CD4-positive, alpha-beta T cell treated with Interleukin-6 for 4 hours (primary cell): ENCODE measurements at regions not wholly inside any gene's neighbourhood (a gene's known extent, or its start where the extent isn't known, plus 50 kb on each side); places are given as distances from the start of the nearest gene placed in this dataset.
"Not testable (repeated sequence)": the region's sequence is repeated elsewhere in the genome, so short reads cannot be mapped to it uniquely, and the experiment has no call there.

ENCODE experiments used
- DNase-seq: peaks from one replicate; pipeline ENCODE4 v3.0.0-alpha.2; 2020; ENCODE audit warnings: mixed read lengths

DNA sequence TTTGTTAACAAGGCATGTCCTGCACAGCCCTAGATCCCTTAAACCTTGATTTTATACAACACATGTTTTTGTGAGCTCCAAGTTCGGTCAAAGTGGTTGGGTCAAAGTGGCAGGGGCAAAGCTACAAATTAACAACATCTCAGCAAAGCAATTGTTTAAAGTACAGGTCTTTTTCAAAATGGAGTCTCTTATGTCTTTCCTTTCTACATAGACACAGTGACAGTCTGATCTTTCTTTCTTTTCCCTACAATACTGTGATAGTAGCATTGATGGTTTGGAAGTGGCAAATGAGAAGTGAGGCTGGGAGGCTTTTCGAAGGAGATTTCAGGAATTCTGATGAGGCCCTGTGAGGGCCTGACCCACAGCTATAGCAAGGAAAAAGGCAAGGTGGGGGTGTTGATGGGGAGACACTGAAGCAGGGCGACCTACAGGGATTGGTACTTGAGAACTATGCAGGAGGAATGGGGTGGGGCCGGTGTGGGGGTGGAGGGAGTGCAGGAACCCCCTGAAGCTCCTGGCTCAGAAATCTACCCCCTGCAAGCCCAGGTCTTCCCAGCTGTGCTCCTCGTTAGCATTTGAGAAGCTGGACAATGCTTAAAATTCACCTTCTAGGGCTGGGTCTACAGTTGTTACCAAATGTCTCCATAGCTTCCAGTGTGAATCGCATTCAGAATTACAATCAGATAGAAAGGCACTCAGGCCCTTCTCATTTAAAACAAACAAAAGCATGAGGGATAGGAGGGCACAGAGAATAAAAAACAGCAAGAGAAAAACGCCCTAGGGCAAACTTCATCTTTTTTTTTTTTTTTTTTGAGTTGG is 102.6 kb upstream of the PPM1J start:
- no peak for DNase-seq

DNA sequence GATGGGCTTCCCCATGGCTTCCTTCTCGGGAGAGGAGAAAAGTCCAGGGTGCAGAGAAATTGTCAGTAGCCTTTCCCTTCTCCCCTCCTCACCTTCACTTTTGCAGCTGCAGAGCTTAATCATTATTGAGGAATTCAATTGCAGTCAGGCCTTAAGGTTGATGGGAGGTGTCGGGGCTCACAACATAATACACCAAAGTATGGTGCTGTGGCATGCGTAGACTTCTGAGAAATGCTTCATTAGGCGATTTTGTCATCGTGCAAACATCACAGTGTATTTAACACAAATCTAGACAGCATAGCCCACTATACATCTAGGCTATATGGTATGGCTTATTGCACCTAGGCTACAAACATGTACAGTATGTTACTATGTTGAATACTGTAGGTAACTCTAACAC is 100.2 kb upstream of the PPM1J start:
- DNase-seq: no peak

DNA sequence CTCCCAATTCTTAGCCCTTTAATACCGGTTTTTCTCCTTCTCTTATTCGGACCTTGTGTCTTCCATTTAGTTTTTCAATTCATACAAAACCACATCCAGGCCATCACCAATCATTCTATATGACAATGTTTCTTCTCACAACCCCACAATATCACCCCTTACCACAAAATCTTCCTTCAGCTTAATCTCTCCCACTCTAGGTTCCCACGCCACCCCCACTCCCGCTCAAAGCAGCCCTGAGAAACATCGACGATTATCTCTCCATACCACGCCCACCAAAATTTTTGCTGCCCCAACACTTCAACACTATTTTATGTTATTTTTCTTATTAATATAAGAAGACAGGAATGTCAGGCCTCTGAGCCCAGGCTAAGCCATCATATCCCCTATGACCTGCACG is 99.5 kb upstream of the PPM1J start:
- DNase-seq: not testable (repeated sequence)

DNA sequence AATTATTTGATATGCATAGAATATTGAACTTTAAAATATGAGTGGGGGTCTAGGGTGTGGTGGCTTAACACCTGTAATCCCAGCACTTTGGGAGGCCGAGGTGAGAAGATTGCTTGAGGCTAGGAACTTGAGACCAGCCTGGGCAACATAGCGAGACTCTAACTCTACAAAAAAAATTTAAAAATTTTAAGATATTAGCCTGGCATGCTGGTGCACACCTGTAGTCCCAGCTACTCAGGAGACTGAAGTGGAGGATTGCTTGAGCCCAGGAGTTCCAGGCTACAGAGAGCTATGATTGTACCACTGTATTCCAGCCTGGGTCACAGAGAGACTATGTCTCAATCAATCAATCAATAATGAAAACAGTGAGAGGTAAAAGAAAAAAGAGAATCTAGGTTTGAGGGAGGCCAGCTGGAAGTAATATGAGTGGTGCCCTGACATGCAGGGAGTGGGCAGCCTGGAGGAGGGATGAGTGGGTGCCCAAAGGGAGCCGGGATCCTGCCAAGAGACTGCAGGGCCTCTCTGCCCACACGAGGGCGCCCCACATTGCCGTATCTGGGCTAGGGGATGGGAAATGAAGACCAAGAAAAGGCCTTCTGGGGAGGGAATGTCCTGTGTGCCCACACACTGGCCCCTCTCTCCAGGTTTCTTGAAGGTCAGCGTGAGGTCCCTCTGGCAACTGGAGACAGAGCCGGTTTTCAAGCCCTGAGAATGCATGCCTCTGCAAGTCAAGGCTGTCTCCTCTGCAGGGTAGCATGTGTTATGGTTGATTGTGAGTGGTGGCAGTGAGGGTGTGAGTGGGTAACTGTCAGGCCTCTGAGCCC is 93.9 kb upstream of the PPM1J start:
- peak; percentile 66 for DNase-seq

DNA sequence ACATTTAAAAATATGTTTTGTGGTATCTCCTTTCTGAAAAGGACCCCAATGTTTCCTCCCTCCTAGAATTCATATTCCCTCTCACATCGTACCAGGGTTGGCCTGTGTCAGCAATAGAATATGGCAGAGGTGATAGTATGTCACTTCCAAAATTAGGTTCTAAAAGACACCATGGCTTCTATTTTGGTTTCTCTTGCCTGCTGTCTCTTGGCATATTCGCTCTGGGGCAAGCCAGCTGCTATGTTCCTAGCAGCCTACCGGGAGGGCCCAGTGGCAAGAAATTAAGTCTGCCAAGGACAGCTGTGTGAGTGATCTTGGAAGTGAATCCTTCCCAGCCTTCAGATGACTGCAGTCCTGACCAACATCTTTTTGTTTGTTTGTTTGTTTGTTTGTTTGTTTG is 92.9 kb upstream of the PPM1J start:
- no peak for DNase-seq

DNA sequence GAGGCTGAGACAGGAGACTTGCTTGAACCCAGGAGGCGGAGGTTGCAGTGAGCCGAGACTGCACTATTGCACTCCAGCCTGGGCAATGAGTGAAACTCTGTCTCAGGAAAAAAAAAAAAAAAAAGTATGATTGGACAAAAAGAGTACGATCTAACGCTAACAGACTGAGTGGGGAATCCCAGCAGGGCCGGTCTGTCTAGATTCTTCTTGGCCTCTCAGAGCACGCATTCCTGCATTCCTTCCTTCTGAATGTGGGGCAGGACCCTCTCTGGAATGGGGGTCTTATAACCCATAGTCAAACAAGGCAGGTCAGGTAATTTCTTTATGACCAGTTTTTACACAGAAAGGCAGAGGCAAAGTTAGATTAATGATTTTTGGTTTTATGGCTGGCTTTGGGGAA is 92.0 kb upstream of the PPM1J start:
- DNase-seq: no peak

DNA sequence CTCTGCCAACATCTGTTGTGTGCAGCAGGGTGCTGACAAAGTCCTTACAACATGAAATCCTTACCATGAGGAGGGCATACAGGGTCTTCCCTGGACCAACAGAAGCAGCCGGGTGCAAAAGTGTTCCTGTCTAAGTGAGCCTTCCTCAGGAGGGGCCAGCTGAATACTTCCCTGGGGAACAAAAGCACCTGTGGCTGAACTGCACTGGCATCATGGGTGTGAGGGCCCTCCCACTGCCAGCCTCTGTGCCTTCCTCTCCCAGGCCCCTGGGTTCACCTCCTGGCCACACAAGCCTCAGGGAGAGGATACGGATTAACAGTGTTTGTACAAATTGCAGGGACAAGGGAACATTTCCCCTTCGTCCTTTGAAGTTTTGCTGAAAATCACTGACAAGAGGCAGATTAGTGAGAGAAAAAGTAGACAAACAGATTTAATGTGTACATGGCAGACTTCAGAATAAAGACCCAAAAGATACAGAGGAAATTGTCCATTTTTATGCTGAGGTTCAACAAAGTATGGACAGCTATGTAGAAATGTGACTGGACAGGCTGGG is 91.0 kb upstream of the PPM1J start:
- no peak for DNase-seq

DNA sequence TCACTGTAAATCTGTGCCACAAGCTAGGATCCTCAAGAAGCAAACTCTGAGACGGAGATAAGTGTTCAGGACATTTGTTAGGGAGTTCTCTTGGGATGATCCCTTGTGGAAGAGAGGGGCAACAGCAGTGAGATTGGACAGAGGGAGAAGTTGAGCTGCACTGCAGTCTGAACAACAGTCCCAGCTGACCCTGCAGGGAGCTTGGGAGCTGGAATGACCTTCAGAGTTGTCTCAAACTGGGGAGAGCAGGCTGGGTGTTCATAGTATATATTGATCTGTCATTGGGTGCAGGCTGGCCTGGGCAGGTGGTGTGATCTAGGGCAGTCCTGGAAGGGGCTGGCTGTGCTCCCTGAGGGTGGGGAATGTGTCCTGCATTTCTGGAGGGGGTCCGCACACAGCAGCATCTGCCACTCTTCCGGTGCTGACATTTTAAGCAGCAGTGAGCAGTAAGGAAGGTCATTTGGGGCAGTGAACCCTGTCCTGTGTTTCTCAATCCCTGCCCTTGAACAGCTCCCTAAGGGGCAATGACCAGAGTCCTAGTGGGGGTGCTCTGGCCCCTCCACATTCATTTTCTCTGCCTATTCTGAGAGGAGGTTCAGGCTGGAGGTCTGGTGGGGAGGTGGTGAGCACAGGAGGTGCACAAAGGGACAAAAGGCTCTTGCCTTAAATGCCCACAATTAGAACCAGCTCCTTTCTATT is 90.2 kb upstream of the PPM1J start:
- no peak for DNase-seq

DNA sequence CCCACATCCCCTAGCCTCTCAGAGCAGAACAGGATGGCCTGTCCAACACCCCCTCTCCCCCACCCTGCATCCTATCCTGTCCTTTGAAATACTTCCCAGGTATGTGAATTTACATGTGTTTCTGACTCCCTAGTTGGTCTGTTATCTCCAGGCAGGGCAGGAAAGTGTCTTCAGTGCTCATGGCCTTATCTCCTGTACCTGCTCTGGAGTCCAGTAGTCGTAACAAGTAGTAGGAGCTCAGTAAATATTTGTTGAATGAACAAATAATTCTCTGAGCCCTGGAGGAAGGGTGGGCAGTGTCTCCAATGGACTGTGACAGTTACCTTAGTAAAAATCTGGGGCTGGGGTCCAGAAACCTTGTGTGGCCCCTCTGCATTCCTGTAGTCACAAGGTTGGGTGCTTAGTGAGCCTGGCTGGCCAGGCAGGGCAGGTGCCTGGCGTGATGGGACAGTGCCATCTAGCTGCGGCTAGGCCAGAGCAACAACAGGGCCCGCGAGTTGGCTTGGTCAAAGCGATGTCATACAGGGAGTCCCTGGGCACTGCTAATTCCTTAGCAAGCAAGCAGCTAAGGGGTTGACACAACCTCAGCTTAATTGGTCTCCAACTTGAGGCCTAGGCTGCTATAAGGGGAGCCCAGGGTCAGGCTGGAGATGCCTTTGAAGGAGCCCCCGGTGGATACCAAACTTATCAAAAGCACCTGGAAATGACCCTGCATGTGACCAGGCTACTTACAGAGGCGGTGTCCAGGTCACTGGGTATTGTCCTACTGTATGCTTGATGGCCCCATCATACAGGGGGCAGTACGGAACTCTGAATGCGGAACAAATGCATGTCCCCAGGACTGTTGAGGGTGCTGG is 89.0 kb upstream of the PPM1J start:
- DNase-seq: peak; percentile 44

DNA sequence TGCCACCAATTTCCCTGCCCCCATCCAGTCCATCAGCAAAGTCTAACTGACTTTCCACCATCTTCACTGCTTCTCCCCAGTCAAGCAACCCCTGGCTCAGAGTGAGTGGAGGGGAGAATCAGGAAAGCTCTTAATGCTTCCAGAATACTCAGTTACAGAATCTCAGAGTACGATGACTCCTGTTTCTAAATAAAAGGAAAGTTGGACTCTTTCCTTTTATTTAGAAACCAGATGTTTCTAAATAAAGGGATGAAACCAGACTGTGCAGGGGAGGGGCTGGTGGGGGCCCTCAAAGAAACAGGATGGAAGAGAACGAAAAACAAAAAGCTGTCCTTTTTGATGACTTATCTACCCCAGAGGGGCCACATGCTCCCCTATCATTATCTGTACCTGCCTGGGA is 85.2 kb upstream of the PPM1J start:
- no peak for DNase-seq

DNA sequence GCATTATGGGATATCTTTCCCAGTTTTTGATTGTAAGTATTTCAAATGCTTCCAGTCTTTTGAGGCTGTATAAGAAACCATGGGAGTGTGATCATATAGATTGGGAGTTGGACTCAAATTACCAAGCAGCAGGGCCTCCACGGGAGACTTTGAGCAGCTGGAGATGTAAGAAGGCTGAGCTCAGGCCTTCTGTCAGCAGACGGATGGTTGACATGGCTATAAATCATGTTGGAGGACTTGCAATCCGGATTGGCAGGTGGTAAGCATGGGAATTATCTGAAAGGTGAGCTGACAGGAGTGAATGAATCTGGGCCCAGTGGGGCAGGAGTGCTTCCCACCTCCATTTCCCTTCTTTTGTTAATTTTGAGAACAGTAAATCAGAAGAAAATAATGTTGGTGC is 83.2 kb upstream of the PPM1J start:
- no peak for DNase-seq

DNA sequence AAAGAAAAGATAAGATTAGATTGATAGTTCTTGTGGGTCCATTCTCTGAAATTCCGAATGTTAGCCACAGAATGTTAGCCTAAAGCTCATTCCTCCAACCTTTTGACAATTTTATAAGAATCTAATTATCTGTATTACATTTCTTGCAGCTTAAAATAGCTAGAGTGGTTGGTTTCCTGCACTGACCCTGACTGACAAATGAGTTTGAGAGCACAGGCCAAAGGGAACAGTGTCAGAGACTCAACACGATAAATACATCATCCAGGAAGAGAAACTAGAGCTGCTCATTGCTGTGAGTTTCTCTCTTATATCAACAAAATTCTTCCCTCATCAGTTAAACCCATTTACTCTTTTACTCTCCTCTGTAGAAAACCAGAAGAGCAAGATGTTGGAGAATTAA is 82.1 kb upstream of the PPM1J start:
- DNase-seq: no peak

DNA sequence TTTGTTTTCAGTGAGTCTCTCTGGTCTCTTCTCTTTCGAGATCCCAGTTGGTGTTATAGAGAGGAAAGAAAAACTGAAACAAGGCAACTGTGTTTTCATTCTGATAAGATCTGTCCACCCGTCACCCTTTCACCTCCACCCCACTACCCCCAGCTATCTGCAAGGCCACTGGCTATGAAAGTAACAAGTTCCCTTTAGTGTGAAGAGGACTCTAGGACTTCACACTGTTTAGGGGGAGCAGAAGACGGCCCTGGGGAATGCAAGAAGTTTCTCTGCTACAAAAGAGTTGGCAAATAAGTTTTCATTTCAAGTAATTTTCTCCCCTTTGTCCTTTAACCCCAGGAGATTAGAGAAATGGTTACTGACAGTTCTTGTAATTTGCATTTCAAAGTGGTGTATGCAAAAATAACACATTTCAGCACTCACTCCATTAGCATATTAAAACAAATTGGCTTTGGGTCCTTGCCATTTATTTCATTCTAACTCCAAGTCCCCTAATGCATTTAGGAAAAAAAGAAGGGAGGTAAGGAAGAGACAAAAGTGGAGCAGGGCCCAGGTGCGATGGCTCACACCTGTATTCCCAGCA is 79.6 kb upstream of the PPM1J start:
- no peak for DNase-seq

DNA sequence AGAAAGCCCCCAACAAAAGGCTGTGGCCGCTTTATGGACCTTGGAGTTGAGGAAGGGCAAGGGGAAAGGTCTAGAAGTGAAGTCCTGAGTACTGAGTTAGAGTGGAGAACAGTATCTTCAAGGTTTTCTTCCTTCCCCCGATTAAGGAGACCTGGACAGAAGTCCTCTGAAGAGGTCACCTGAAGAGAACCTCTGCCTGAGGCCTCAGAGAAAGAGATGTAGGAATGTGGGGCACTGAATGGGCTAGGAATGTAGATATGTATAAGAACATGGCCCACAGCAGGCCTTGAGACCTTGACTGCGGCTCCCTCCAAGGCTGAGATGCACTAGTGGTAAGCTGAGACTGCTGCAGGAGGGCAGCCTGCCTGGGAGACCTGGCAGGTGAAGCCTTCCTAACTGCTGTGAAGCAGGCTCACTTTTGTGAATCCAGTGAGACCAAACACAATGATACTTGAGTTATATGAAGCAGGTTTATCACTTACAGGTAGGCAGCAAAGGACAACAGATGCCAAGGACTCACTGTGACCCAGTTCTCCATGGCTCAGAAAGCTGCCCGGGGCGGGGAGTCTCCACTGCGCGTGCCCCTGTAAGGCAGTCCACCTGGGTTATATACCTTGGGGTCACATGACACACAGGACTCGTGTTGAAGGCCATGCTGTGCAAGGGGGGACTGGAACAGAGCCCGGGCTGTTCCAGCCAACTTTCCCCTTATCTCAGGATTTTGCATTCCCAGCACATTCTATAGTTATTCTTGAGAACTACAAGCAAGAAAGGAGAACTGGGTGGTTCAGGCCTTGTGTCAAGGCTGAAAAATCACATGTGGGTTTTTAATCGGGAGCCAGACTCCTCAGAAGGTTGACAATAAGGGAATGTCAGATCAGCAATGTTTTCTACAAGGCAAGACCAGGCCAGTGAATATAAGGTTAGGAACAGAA is 78.8 kb upstream of the PPM1J start:
- DNase-seq: no peak

DNA sequence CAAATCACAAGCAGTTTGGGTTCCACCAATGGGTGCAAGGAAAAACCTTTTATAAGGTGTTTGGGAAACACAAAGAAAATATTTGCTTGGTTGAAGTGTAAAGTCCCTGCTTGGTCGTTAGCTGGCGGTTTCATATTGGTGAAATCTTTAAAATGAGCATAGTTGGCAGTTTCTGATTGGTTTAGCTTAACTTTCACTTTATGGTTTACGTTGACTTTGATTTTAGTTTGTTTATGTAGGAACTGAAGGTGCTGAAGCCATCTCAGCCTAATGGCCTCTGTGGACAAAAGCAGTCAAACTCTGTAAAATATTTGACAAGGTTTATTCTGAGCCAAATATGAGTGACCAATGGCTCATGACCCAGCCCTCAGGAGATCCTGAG is 76.6 kb upstream of the PPM1J start:
- no peak for DNase-seq

DNA sequence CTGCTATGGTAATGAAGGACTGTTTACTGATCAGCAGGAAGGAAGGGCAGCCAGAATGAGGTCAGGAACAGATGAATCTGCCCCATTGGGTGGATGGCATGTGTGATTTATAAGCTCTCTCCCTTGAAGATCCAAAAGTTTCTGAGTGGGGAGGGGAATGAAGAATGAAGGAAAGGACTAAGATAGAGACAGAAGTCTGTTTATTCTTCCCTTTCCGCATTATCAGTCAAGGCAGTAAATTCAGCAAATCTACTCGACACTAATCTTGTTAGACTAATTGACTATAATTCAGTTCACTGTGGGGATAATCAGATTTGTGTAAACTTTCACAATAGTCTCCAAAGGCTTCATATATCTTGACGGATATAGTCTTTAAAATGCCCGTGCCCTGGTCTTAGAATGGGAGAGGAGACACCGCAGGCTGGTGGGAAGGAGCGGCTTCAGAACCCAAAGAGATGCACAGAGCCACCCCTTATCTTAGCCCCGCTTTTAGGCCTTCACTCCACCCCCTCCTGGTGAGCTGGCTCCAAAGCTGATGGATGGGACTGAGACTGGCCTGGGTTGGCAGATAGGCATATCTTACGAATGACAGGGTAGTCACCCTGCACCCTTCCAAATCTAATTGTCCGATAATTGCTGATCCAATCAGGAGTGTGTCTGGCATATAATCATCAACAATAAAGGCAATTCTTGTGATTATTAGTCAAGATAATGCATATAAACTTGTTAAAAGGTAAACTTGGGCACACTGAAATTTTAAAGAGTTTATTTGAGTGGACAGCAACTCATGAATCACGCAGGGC is 76.0 kb upstream of the PPM1J start:
- DNase-seq: no peak

DNA sequence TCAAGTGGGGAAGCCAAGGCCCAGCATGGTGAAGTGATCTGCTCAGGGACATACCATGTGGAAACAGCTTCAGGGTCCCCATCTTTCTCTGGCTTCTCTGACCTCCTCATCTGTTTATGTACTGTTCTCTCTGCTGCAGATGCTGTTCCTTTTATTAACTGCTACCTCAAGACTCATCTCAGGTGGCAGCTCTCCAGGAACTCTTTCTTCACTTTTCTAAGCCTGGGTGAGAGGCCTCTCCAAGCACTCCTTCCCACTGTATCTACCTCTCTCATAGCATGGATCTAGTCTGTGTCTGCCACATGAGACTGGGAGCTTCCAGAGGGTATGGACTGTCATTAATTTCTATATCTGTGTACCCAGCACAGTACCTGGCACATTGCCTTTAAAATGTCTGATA is 73.4 kb upstream of the PPM1J start:
- DNase-seq: no peak

DNA sequence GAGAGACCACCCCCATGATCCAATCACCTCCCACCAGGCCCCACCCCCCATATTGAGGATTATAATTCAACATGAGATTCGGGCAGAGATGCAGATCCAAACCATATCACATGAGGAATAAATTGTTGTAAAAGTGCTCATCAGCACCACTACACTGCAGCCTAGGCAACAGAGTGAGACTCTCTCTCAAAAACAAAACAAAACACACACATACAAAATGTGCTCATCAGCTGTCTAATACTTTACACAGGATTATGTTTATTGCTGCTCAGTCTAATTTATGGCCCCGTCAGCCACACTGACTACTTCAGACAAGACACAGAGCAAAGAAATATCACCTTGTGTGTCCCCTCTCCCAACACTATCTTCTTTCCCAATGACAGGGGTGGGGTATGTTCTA is 72.9 kb upstream of the PPM1J start:
- no peak for DNase-seq

DNA sequence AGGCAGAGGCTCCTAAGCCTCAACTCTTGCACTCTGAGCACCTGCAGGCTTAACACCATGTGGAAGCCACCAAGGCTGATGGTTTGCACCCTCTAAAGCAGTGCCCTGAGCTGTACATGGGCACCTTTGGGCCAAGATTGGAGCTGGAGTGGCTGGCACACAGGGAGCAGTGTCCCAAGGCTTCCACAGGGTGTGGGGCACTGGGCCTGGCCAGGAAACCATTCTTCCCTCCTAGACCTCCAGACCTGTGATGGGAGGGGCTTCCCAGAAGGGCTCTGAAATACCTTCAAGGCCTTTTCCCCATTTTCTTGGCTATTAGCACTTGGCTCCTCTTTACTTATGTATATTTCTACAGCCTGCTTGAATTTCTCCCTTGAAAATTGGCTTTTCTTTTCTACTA is 67.9 kb upstream of the PPM1J start:
- no peak for DNase-seq
